ENCODE measurements at regions not wholly inside any gene's neighbourhood (a gene's known extent, or its start where the extent isn't known, plus 50 kb on each side); places are given as distances from the start of the nearest gene placed in this dataset.
"Not testable (repeated sequence)": the region's sequence is repeated elsewhere in the genome, so short reads cannot be mapped to it uniquely, and the experiment has no call there.

- Mint-ChIP-seq H3K4me1 (ENCODE audit: low read depth, unreplicated experiment) (no peaks in the 10 kb centered on the region), H3K36me3 (ENCODE audit: insufficient read depth, unreplicated experiment) (no peaks in the 10 kb centered on the region), H3K27ac (ENCODE audit: unreplicated experiment) (no peak overlapping the region), H3K27me3 (ENCODE audit: unreplicated experiment) (no peaks in the 10 kb centered on the region), H3K9me3 (ENCODE audit: low read depth, unreplicated experiment) (no peaks in the 10 kb centered on the region), H3K4me3 (ENCODE audit: low read depth, unreplicated experiment) (no peak overlapping the region)
- CTCF ChIA-PET: no interaction called here
- intact Hi-C loops (cut with micrococcal nuclease; ENCODE audit: unreplicated experiment): no loop called here
- no TSS peak for BruUV-seq (replicated peaks)
- TF ChIP-seq CTCF (IDR thresholded peaks at IDR 0.05; ENCODE audit: unreplicated experiment): no peak
- no peak for DNase-seq
These were observed 74.1 kb downstream of the VIP start for GRCh38 chr6:152824666-152825065.

GRCh38 chr6:152828431-152828830, 77.8 kb downstream of the VIP start:
- H3K27ac Mint-ChIP-seq (ENCODE audit: unreplicated experiment): no peak overlapping the region
- CTCF ChIA-PET: no interaction called here
- H3K4me3 Mint-ChIP-seq (ENCODE audit: low read depth, unreplicated experiment): no peak overlapping the region
- no peaks in the 10 kb centered on the region for H3K27me3 Mint-ChIP-seq (ENCODE audit: unreplicated experiment)
- intact Hi-C loops (cut with micrococcal nuclease; ENCODE audit: unreplicated experiment): no loop called here
- no peak for DNase-seq
- H3K36me3 Mint-ChIP-seq (ENCODE audit: insufficient read depth, unreplicated experiment): no peaks in the 10 kb centered on the region
- no peaks in the 10 kb centered on the region for H3K4me1 Mint-ChIP-seq (ENCODE audit: low read depth, unreplicated experiment)
- no peak for TF ChIP-seq CTCF (IDR thresholded peaks at IDR 0.05; ENCODE audit: unreplicated experiment)
- no peaks in the 10 kb centered on the region for H3K9me3 Mint-ChIP-seq (ENCODE audit: low read depth, unreplicated experiment)
- BruUV-seq (replicated peaks): no TSS peak

GRCh38 chr6:152834366-152834765, 83.8 kb downstream of the VIP start:
- H3K4me3 Mint-ChIP-seq (ENCODE audit: low read depth, unreplicated experiment); H3K9me3 Mint-ChIP-seq (ENCODE audit: low read depth, unreplicated experiment); CTCF ChIA-PET; H3K27me3 Mint-ChIP-seq (ENCODE audit: unreplicated experiment); DNase-seq; H3K36me3 Mint-ChIP-seq (ENCODE audit: insufficient read depth, unreplicated experiment); BruUV-seq (replicated peaks); H3K27ac Mint-ChIP-seq (ENCODE audit: unreplicated experiment); H3K4me1 Mint-ChIP-seq (ENCODE audit: low read depth, unreplicated experiment); intact Hi-C loops (cut with micrococcal nuclease; ENCODE audit: unreplicated experiment): not testable (repeated sequence)

GRCh38 chr6:152836523-152836922, 85.9 kb downstream of the VIP start:
- Mint-ChIP-seq H3K27me3 (ENCODE audit: unreplicated experiment) (peaks cover 16% of the 10 kb centered on the region), H3K4me1 (ENCODE audit: low read depth, unreplicated experiment) (no peaks in the 10 kb centered on the region), H3K9me3 (ENCODE audit: low read depth, unreplicated experiment) (peaks cover 2% of the 10 kb centered on the region), H3K27ac (ENCODE audit: unreplicated experiment) (no peak overlapping the region), H3K4me3 (ENCODE audit: low read depth, unreplicated experiment) (no peak overlapping the region), H3K36me3 (ENCODE audit: insufficient read depth, unreplicated experiment) (no peaks in the 10 kb centered on the region)
- intact Hi-C loops (cut with micrococcal nuclease; ENCODE audit: unreplicated experiment): no loop called here
- CTCF ChIA-PET: no interaction called here
- DNase-seq: no peak
- no peak for TF ChIP-seq CTCF (IDR thresholded peaks at IDR 0.05; ENCODE audit: unreplicated experiment)
- no TSS peak for BruUV-seq (replicated peaks)

- no peak for TF ChIP-seq CTCF (IDR thresholded peaks at IDR 0.05; ENCODE audit: unreplicated experiment)
- Mint-ChIP-seq H3K4me3 (ENCODE audit: low read depth, unreplicated experiment) (no peak overlapping the region), H3K27ac (ENCODE audit: unreplicated experiment) (no peak overlapping the region), H3K36me3 (ENCODE audit: insufficient read depth, unreplicated experiment) (no peaks in the 10 kb centered on the region), H3K9me3 (ENCODE audit: low read depth, unreplicated experiment) (no peaks in the 10 kb centered on the region), H3K27me3 (ENCODE audit: unreplicated experiment) (no peaks in the 10 kb centered on the region), H3K4me1 (ENCODE audit: low read depth, unreplicated experiment) (no peaks in the 10 kb centered on the region)
- BruUV-seq (replicated peaks): no TSS peak
- CTCF ChIA-PET: no interaction called here
- intact Hi-C loops (cut with micrococcal nuclease; ENCODE audit: unreplicated experiment): no loop called here
- no peak for DNase-seq
These were observed 94.8 kb downstream of the VIP start for GRCh38 chr6:152845421-152845820.

Data from Calu3 (cell line).